HEK293T (cell line): ENCODE measurements at regions not wholly inside any gene's neighbourhood (a gene's known extent, or its start where the extent isn't known, plus 50 kb on each side); places are given as distances from the start of the nearest gene placed in this dataset.

Experiments used
- ELF4 ChIP-seq: fragments of 450-650 bp; IDR thresholded peaks from 2 replicates; pipeline ENCODE4 v1.6.1; 2017; ENCODE audit warnings: antibody characterized with exemption
- FOXK2 ChIP-seq: fragments of 450-650 bp; IDR thresholded peaks from 2 replicates; pipeline ENCODE4 v1.6.1; 2016; ENCODE audit warnings: mild to moderate bottlenecking
- LEF1 ChIP-seq: fragments of 450-650 bp; IDR thresholded peaks from 2 replicates; pipeline ENCODE4 v1.6.1; 2017; ENCODE audit warnings: mild to moderate bottlenecking, borderline replicate concordance
- SP1 ChIP-seq: fragments of 450-650 bp; IDR thresholded peaks from 2 replicates; pipeline ENCODE4 v1.6.1; 2017
- SUZ12 ChIP-seq: fragments of 450-650 bp; IDR thresholded peaks from 2 replicates; pipeline ENCODE4 v1.6.1; 2016; ENCODE audit warnings: mild to moderate bottlenecking
- TARDBP ChIP-seq: fragments of 450-650 bp; IDR thresholded peaks from 2 replicates; pipeline ENCODE4 v1.6.1; 2016
- ZNF384 ChIP-seq: fragments of 450-650 bp; IDR thresholded peaks from 2 replicates; pipeline ENCODE4 v1.6.1; 2016

- TF ChIP-seq SUZ12 (no peak), TARDBP (no peak), ZNF384 (no peak), SP1 (no peak), FOXK2 (no peak), ELF4 (no peak), LEF1 (no peak)
These were observed 1404.1 kb downstream of the CDH11 start for GRCh38 chr16:63717806-63718205.
